GM12892 (cell line): ENCODE measurements at regions not wholly inside any gene's neighbourhood (a gene's known extent, or its start where the extent isn't known, plus 50 kb on each side); places are given as distances from the start of the nearest gene placed in this dataset.
A peak's percentile ranks its signal among the peaks of the same experiment; 100 is the strongest.

Experiments used
- DNase-seq: peaks from one replicate; pipeline ENCODE4 v3.0.0; 2011; ENCODE audit not compliant: insufficient read length
- FAIRE-seq: peaks from 2 replicates; lab custom pipeline; 2011; peaks lifted over from hg19 to GRCh38; lab: Jason Lieb, UNC
- POLR2A ChIP-seq: IDR thresholded peaks from 2 replicates; pipeline ENCODE4 v1.6.1; 2011; ENCODE audit warnings: low read depth, low read length, control low read depth
- POLR2AphosphoS5 ChIP-seq: IDR thresholded peaks from 2 replicates; pipeline ENCODE4 v1.6.1; 2011; ENCODE audit warnings: low read depth, low read length, control low read depth
- TAF1 ChIP-seq: IDR thresholded peaks from 2 replicates; pipeline ENCODE4 v1.6.1; 2011; ENCODE audit warnings: low read depth, mild to moderate bottlenecking, control low read depth, low read length, borderline replicate concordance

- no peak for FAIRE-seq
- no peak for TF ChIP-seq POLR2AphosphoS5
- TF ChIP-seq POLR2A: no peak
- no peak for TF ChIP-seq TAF1
- DNase-seq: no peak
Measured at GRCh38 chr2:241943961-241944575, 74.5 kb downstream of the RTP5 start.

DNA sequence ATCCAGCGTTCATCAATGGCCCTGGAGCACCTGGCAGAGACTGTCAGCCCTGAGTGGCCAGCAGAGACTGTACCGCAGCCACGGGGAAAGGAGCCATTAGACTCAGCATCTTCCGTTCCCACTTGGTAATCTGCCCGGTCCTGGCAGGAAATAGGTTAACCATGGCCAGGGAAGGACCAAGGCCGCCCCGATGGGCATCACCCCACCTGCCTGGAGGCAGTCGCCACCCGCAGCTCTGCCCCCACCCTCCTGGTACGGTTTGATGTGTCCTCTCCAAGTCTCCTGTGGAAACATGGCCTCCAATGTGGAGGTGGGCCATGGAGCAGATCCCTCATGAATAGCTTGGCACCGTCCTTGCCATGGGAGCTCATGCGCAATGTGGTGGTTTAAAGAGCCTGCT is 75.3 kb downstream of the RTP5 start:
- no peak for FAIRE-seq
- no peak for DNase-seq
- TF ChIP-seq TAF1 (no peak), POLR2AphosphoS5 (no peak), POLR2A (no peak)

DNA sequence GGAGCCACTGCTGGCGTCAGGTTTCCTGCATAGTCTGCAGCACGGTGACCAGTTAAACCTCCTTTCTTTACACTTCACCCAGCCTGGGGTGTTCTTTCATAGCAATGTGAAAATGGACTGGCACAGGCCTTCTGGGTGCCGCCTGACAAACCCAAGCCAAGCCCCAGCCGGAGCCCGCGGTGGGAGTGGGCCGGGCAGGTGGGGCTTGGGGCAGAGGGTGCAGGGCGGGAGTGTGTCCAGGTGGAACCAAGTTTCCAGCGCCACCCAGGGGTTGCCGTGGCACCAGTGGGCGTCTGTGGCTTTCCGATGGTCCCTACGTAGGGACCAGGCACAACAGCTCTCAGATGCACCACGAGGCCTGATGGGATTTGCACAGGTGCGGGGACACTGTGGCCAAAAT is 75.8 kb downstream of the RTP5 start:
- no peak for FAIRE-seq
- no peak for TF ChIP-seq TAF1
- TF ChIP-seq POLR2AphosphoS5: no peak
- no peak for TF ChIP-seq POLR2A
- DNase-seq: no peak

GRCh38 chr2:241945803-241946202 is 76.3 kb downstream of the RTP5 start:
- DNase-seq (no peak), FAIRE-seq (no peak)
- TF ChIP-seq POLR2AphosphoS5 (no peak; the same call in 1 of the 2 replicates), POLR2A (no peak), TAF1 (no peak)

- no peak for TF ChIP-seq POLR2A
- no peak for DNase-seq
- FAIRE-seq: no peak
Measured at GRCh38 chr2:241946306-241947003, 76.9 kb downstream of the RTP5 start.

GRCh38 chr2:241947004-241947350 is 77.4 kb downstream of the RTP5 start:
- DNase-seq: no peak
- no peak for FAIRE-seq

GRCh38 chr2:241947401-241947800 is 77.9 kb downstream of the RTP5 start:
- FAIRE-seq: no peak
- no peak for DNase-seq
- TF ChIP-seq TAF1 (no peak), POLR2A (no peak), POLR2AphosphoS5 (no peak)

More at GRCh38 chr2:241947004-241947350, 77.4 kb downstream of the RTP5 start:
- TF ChIP-seq TAF1 (no peak), POLR2A (no peak), POLR2AphosphoS5 (no peak)

DNA sequence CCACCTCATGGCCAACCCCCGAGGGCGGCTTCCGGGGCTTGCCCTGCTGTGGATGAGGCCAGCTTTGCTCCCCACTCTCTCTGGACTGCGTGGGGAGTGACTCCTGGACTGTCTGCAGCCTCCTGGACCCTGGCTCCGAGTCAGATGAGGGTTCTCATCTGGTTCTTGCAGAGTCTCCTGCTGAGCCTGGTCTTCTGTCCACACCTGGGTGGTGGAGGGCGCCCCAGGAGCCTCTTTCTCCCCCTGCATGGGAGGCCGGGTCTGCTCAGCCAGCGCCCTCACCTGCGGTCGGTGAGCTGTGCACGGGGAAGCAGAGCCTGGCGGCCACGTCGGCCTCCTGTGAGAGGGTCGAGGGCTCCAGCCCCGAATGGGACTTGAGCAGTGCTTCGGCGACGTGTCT is 78.3 kb downstream of the RTP5 start:
- TF ChIP-seq POLR2AphosphoS5 (no peak), POLR2A (no peak), TAF1 (no peak)
- no peak for FAIRE-seq

GRCh38 chr2:241948299-241948897 is 78.9 kb downstream of the RTP5 start:
- TF ChIP-seq POLR2A: no peak
- no peak for TF ChIP-seq TAF1
- DNase-seq (no peak), FAIRE-seq (peak; percentile 5)

More for the DNA sequence above, 78.3 kb downstream of the RTP5 start:
- no peak for DNase-seq

DNA sequence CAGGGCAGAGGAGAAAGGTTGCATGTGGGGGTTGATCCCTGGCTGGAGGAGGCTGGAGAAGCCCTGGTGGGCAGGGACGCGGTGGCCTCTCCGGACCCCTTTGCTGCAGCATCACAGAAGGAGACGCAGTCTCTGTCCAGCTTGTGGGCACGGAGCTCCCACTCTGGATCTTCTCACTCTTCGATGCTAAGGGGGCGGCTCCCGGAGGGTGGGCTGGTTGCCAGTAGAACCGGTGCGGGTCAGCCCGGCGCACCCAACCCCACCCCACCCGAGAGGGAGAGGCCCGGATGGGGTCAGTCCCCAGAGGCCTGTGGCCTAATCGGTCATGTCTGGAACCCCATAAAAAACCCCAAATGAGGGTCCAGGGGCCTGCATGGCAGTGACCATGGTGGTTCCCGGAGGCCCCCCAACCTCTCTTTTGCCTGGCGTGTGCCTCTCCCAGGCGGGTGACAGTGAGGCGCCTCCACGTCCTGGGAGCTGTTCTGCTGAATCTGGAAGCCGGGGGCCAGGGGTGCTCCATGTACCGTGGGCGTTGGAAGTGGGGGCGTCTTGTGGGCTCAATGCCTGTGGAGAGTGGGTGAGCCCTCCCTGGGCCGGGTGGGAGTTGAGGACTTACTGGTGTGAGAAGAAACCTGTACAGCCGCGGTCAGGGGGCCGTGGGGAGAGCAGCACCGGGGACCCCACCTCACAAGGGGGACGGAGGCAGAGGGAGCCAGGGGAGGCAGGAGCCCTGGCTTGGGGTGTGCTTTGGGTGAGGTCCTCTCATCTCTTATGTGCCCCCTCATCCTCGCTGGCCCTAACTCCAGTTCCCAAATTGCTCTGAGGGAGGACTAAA is 79.6 kb downstream of the RTP5 start:
- TF ChIP-seq TAF1: no peak
- no peak for TF ChIP-seq POLR2A
- TF ChIP-seq POLR2AphosphoS5: no peak
- FAIRE-seq (no peak), DNase-seq (no peak)

DNA sequence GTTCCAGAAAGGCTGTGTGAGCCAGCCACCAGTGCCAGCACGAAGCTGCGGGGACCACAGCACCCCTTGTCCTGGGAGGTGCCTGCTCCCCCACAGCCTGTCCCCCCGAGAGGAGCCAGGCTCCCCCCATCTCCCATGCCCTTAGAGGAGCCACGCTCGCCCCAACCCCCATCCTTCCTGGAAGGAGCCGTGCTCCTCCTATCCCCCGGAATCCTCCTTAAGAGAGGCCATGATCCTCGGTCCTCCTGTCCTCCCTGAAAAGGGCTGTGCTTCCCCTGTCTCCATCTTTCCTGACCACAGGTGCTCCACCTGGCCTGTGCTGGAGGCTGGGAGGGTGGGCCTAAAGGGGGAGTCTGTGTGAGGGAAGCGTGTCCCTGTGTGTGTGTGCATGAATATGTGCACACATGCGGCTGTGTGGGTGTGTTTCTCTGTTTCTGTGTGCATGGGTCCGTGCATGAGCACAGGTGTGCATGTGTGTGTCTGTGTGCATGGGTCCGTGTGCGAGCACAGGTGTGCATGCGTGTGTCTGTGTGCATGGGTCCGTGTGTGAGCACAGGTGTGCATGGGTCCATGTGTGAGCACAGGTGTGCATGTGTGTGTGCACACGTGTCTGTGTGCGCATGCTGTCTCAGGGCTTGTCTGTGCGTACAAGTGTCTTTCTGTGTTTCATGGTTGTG is 80.3 kb downstream of the RTP5 start:
- TF ChIP-seq TAF1: no peak
- TF ChIP-seq POLR2AphosphoS5: no peak
- TF ChIP-seq POLR2A: no peak
- no peak for FAIRE-seq
- DNase-seq: no peak
